PC-9 (cell line): ENCODE measurements at regions not wholly inside any gene's neighbourhood (a gene's known extent, or its start where the extent isn't known, plus 50 kb on each side); places are given as distances from the start of the nearest gene placed in this dataset.

ENCODE experiments used
- EZH2 ChIP-seq: fragments of 200-600 bp; sonication (generic); IDR thresholded peaks from 2 replicates; pipeline ENCODE4 v1.8.0; 2017; ENCODE audit warnings: antibody characterized with exemption, low read depth
- TF ChIP-seq, protein P1 (sequence below): fragments of 200-600 bp; sonication (generic); conservative IDR thresholded peaks from 2 replicates; pipeline ENCODE4 v1.6.1; 2017; ENCODE audit warnings: mixed run types, antibody characterized with exemption, mild to moderate bottlenecking, moderate library complexity

DNA sequence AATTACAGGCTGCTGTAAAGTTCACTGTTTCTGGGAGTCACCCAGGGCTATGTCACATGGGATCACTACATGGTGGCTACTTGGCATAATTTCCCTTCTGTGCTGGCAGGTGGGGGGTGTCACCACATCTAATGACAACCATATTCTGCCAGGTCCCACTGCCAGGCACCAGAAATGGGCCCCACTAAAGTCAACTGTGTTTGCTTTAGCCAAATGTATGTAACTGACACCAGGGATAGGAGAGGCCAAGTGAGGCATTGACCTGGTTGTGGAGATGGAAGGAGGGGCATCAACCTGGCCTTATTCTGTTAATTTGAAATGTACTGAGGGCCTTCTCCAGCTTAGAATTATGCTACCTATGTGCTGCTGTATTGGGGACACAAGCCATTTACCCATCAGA is 370.6 kb upstream of the PROX1 start:
- TF ChIP-seq, protein P1, sequence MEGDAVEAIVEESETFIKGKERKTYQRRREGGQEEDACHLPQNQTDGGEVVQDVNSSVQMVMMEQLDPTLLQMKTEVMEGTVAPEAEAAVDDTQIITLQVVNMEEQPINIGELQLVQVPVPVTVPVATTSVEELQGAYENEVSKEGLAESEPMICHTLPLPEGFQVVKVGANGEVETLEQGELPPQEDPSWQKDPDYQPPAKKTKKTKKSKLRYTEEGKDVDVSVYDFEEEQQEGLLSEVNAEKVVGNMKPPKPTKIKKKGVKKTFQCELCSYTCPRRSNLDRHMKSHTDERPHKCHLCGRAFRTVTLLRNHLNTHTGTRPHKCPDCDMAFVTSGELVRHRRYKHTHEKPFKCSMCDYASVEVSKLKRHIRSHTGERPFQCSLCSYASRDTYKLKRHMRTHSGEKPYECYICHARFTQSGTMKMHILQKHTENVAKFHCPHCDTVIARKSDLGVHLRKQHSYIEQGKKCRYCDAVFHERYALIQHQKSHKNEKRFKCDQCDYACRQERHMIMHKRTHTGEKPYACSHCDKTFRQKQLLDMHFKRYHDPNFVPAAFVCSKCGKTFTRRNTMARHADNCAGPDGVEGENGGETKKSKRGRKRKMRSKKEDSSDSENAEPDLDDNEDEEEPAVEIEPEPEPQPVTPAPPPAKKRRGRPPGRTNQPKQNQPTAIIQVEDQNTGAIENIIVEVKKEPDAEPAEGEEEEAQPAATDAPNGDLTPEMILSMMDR = no peak
- no peak for TF ChIP-seq EZH2
